ENCODE measurements at regions not wholly inside any gene's neighbourhood (a gene's known extent, or its start where the extent isn't known, plus 50 kb on each side); places are given as distances from the start of the nearest gene placed in this dataset.
"Not testable (repeated sequence)": the region's sequence is repeated elsewhere in the genome, so short reads cannot be mapped to it uniquely, and the experiment has no call there.

GRCh38 chr1:148292915-148293314 lies 140.8 kb upstream of the NBPF11 start:
- CTCF ChIA-PET, result no interaction called here

GRCh38 chr1:148290881-148291280 lies 138.8 kb upstream of the NBPF11 start:
- Histone ChIP-seq H3K4me3 (ENCODE audit: low read length) (no peak overlapping the region), H3K27me3 (ENCODE audit: control insufficient read depth in 2 of 2, insufficient read depth in 2 of 2, low read length in 2 of 2) (no peaks in the 10 kb centered on the region), H3K4me1 (ENCODE audit: control insufficient read depth in 2 of 2, insufficient read depth in 2 of 2, low read length in 2 of 2) (no peaks in the 10 kb centered on the region), H3K36me3 (ENCODE audit: control insufficient read depth in 2 of 3, insufficient read depth in 3 of 3, low read length in 3 of 3) (no peaks in the 10 kb centered on the region), H3K27ac (ENCODE audit: low read depth, low read length) (no peak overlapping the region), H3K9me3 (ENCODE audit: control insufficient read depth in 2 of 3, low read length in 3 of 3) (no peaks in the 10 kb centered on the region)
- ATAC-seq, result no peak
- H3K36me3 Mint-ChIP-seq, result peaks cover 0 to 2% (median 0%) of the 10 kb centered on the region in 5 donors
- DNase-seq, result no peak
- peaks cover 0 to 4% (median 0%) of the 10 kb centered on the region in 7 donors for H3K4me1 Mint-ChIP-seq
- CTCF ChIA-PET, result no interaction called here
- no peaks in the 10 kb centered on the region for H3K9me3 Mint-ChIP-seq
- intact Hi-C loops (cut with micrococcal nuclease), result no loop called here
- H3K27ac Mint-ChIP-seq, result no peak overlapping the region
- peaks cover 4 to 14% (median 7%) of the 10 kb centered on the region in 5 donors for H3K27me3 Mint-ChIP-seq
- POLR2A ChIA-PET, result no interaction called here
- no peak overlapping the region for H3K4me3 Mint-ChIP-seq

More at GRCh38 chr1:148292915-148293314, 140.8 kb upstream of the NBPF11 start:
- no peaks in the 10 kb centered on the region for H3K4me1 ChIP-seq (ENCODE audit: control insufficient read depth in 2 of 2, insufficient read depth in 2 of 2, low read length in 2 of 2)
- H3K4me3 ChIP-seq (ENCODE audit: low read length), result no peak overlapping the region
- H3K27ac ChIP-seq (ENCODE audit: low read depth, low read length), result no peak overlapping the region
- Mint-ChIP-seq H3K4me1 (peaks cover 0 to 4% (median 0%) of the 10 kb centered on the region in 7 donors), H3K27ac (no peak overlapping the region), H3K9me3 (peaks cover 0 to 4% (median 0%) of the 10 kb centered on the region in 11 donors), H3K4me3 (no peak overlapping the region), H3K27me3 (peaks cover 0 to 8% (median 4%) of the 10 kb centered on the region in 5 donors), H3K36me3 (peaks cover 0 to 3% (median 0%) of the 10 kb centered on the region in 5 donors)
- H3K36me3 ChIP-seq (ENCODE audit: control insufficient read depth in 2 of 3, insufficient read depth in 3 of 3, low read length in 3 of 3), result no peaks in the 10 kb centered on the region
- no peaks in the 10 kb centered on the region for H3K27me3 ChIP-seq (ENCODE audit: control insufficient read depth in 2 of 2, insufficient read depth in 2 of 2, low read length in 2 of 2)
- POLR2A ChIA-PET, result no interaction called here
- no peaks in the 10 kb centered on the region for H3K9me3 ChIP-seq (ENCODE audit: control insufficient read depth in 2 of 3, low read length in 3 of 3)
- intact Hi-C loops (cut with micrococcal nuclease), result no loop called here
- DNase-seq (no peak), ATAC-seq (no peak)

GRCh38 chr1:148289647-148290046 lies 137.6 kb upstream of the NBPF11 start:
- no peak for DNase-seq
- H3K27me3 ChIP-seq (ENCODE audit: control insufficient read depth in 2 of 2, insufficient read depth in 2 of 2, low read length in 2 of 2), result no peaks in the 10 kb centered on the region
- no peaks in the 10 kb centered on the region for H3K36me3 ChIP-seq (ENCODE audit: control insufficient read depth in 2 of 3, insufficient read depth in 3 of 3, low read length in 3 of 3)
- intact Hi-C loops (cut with micrococcal nuclease), result no loop called here
- no peaks in the 10 kb centered on the region for H3K9me3 ChIP-seq (ENCODE audit: control insufficient read depth in 2 of 3, low read length in 3 of 3)
- no peak overlapping the region for H3K27ac ChIP-seq (ENCODE audit: low read depth, low read length)
- H3K4me3 ChIP-seq (ENCODE audit: low read length), result no peak overlapping the region
- no peak overlapping the region for H3K4me3 Mint-ChIP-seq
- peaks cover 4 to 14% (median 7%) of the 10 kb centered on the region in 5 donors for H3K27me3 Mint-ChIP-seq
- POLR2A ChIA-PET, result no interaction called here
- peaks cover 0 to 4% (median 0%) of the 10 kb centered on the region in 7 donors for H3K4me1 Mint-ChIP-seq
- H3K27ac Mint-ChIP-seq, result no peak overlapping the region
- peaks cover 0 to 2% (median 0%) of the 10 kb centered on the region in 5 donors for H3K36me3 Mint-ChIP-seq
- CTCF ChIA-PET, result no interaction called here
- no peak for ATAC-seq
- no peaks in the 10 kb centered on the region for H3K4me1 ChIP-seq (ENCODE audit: control insufficient read depth in 2 of 2, insufficient read depth in 2 of 2, low read length in 2 of 2)
- no peaks in the 10 kb centered on the region for H3K9me3 Mint-ChIP-seq

- H3K36me3 ChIP-seq (ENCODE audit: control insufficient read depth in 2 of 3, insufficient read depth in 3 of 3, low read length in 3 of 3); CTCF ChIA-PET; H3K27ac Mint-ChIP-seq; H3K27ac ChIP-seq (ENCODE audit: low read depth, low read length); H3K4me1 ChIP-seq (ENCODE audit: control insufficient read depth in 2 of 2, insufficient read depth in 2 of 2, low read length in 2 of 2); H3K36me3 Mint-ChIP-seq; ATAC-seq; POLR2A ChIA-PET; H3K9me3 Mint-ChIP-seq; H3K4me3 ChIP-seq (ENCODE audit: low read length); DNase-seq; intact Hi-C loops (cut with micrococcal nuclease); H3K27me3 ChIP-seq (ENCODE audit: control insufficient read depth in 2 of 2, insufficient read depth in 2 of 2, low read length in 2 of 2); H3K4me1 Mint-ChIP-seq; H3K9me3 ChIP-seq (ENCODE audit: control insufficient read depth in 2 of 3, low read length in 3 of 3); H3K4me3 Mint-ChIP-seq: not testable (repeated sequence)
- H3K27me3 Mint-ChIP-seq, result peaks cover 0 to 14% (median 7%) of the 10 kb centered on the region in 5 donors
Measured at GRCh38 chr1:148285946-148286345, 133.9 kb upstream of the NBPF11 start.

- Mint-ChIP-seq H3K27ac (peak overlapping the region in 3 of 9 donors; percentile 58 to 87 (median 75)), H3K27me3 (peaks cover 5 to 36% (median 28%) of the 10 kb centered on the region in 5 donors), H3K4me3 (peak overlapping the region; percentile 81 to 91 (median 89)), H3K4me1 (peaks cover 6 to 21% (median 11%) of the 10 kb centered on the region in 7 donors)
- H3K36me3 ChIP-seq (ENCODE audit: control insufficient read depth in 2 of 3, insufficient read depth in 3 of 3, low read length in 3 of 3); H3K9me3 Mint-ChIP-seq; CTCF ChIA-PET; H3K36me3 Mint-ChIP-seq; DNase-seq; H3K9me3 ChIP-seq (ENCODE audit: control insufficient read depth in 2 of 3, low read length in 3 of 3); H3K27ac ChIP-seq (ENCODE audit: low read depth, low read length); POLR2A ChIA-PET; H3K27me3 ChIP-seq (ENCODE audit: control insufficient read depth in 2 of 2, insufficient read depth in 2 of 2, low read length in 2 of 2); H3K4me1 ChIP-seq (ENCODE audit: control insufficient read depth in 2 of 2, insufficient read depth in 2 of 2, low read length in 2 of 2): not testable (repeated sequence)
- intact Hi-C loops (cut with micrococcal nuclease), result loop anchor here (5.0 kb wide), 3 partner anchors 51 to 81 kb away; no protein-coding TSS in a partner anchor
- H3K4me3 ChIP-seq (ENCODE audit: low read length), result peak overlapping the region; percentile 62
- ATAC-seq, result peak; percentile 93
Measured at GRCh38 chr1:148280831-148281572, 128.9 kb upstream of the NBPF11 start.

- peak overlapping the region in 1 of 9 donors; percentile 76 for H3K27ac Mint-ChIP-seq
- peak overlapping the region in 3 of 10 donors; percentile 5 to 91 (median 81) for H3K4me3 Mint-ChIP-seq
- H3K36me3 Mint-ChIP-seq; intact Hi-C loops (cut with micrococcal nuclease); CTCF ChIA-PET; H3K4me1 ChIP-seq (ENCODE audit: control insufficient read depth in 2 of 2, insufficient read depth in 2 of 2, low read length in 2 of 2); H3K4me3 ChIP-seq (ENCODE audit: low read length); DNase-seq; H3K27me3 ChIP-seq (ENCODE audit: control insufficient read depth in 2 of 2, insufficient read depth in 2 of 2, low read length in 2 of 2); H3K27ac ChIP-seq (ENCODE audit: low read depth, low read length); ATAC-seq; H3K36me3 ChIP-seq (ENCODE audit: control insufficient read depth in 2 of 3, insufficient read depth in 3 of 3, low read length in 3 of 3); H3K9me3 ChIP-seq (ENCODE audit: control insufficient read depth in 2 of 3, low read length in 3 of 3); H3K9me3 Mint-ChIP-seq: not testable (repeated sequence)
- H3K27me3 Mint-ChIP-seq, result peaks cover 19 to 42% (median 35%) of the 10 kb centered on the region in 5 donors
- H3K4me1 Mint-ChIP-seq, result peaks cover 6 to 21% (median 11%) of the 10 kb centered on the region in 7 donors
- POLR2A ChIA-PET, result interaction anchor here (0.9 to 1.8 kb wide), 2 partner anchors 10 to 16 kb away, joined by 3 to 4 read pairs; no protein-coding TSS in a partner anchor
Measured at GRCh38 chr1:148279002-148279542, 127.0 kb upstream of the NBPF11 start.

Measured in naive thymus-derived CD4-positive, alpha-beta T cell (primary cell).